ENCODE measurements at regions not wholly inside any gene's neighbourhood (a gene's known extent, or its start where the extent isn't known, plus 50 kb on each side); places are given as distances from the start of the nearest gene placed in this dataset.

DNA sequence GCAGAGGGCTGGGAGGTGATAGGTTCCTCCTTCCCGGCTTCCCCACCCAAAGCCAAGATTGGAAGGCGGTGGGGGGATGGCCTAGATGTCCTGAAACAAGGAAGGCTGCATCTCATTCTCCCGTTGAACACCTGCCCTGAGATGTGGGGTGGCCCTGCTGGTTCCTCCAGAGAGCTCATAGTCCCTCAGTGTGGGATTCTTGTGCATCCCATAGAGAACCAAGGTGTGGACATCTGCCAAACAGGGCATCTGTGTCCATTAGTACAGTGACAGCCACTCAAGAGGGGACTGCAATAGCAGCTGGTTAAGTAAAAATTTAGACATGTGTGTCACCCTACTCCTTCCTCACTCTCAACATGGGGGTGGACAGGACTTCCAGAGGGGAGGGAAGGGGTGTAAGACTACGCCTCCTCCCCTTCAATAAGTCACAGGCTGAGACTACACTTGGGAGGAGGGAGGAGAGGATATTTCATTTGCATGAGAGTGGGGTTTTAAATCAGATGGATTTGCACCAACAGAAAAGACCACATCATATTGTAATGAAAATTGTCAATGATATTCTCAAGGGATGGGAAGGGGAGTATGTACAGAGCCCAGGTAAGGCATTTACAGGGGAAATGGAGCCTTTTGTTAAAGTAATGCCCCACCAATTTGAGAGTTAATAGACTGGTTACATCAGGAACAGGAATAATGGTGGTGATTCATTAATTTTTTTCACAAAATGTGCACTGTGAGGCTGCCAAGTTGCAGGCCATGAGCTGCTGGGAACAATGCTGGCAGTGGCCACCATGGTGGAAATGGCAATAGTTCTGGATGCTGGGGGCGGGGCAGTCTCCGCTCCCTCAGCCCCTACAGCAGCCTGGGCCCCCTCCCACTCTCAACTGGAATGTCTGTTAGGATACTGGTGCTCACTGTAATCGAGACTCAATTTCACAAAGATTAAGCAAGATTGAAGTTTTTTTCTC, 80.6 kb downstream of the TEX51 start:
- no peak overlapping the region for H3K4me3 ChIP-seq (replicated peaks; ENCODE audit: insufficient read depth, low read length)
- no peak for DNase-seq (ENCODE audit: low read depth in 1 of 2, low spot score in 1 of 2)
- no peak overlapping the region for H3K27ac ChIP-seq (replicated peaks)
- H3K27me3 ChIP-seq (ENCODE audit: insufficient read depth, poor library complexity, severe bottlenecking), result no peaks in the 10 kb centered on the region
- TF ChIP-seq, protein P1, sequence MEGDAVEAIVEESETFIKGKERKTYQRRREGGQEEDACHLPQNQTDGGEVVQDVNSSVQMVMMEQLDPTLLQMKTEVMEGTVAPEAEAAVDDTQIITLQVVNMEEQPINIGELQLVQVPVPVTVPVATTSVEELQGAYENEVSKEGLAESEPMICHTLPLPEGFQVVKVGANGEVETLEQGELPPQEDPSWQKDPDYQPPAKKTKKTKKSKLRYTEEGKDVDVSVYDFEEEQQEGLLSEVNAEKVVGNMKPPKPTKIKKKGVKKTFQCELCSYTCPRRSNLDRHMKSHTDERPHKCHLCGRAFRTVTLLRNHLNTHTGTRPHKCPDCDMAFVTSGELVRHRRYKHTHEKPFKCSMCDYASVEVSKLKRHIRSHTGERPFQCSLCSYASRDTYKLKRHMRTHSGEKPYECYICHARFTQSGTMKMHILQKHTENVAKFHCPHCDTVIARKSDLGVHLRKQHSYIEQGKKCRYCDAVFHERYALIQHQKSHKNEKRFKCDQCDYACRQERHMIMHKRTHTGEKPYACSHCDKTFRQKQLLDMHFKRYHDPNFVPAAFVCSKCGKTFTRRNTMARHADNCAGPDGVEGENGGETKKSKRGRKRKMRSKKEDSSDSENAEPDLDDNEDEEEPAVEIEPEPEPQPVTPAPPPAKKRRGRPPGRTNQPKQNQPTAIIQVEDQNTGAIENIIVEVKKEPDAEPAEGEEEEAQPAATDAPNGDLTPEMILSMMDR (IDR thresholded peaks at IDR 0.05; ENCODE audit: insufficient read depth, low read length), result no peak
- no peak for TF ChIP-seq GABPA (IDR thresholded peaks at IDR 0.05; ENCODE audit: low read depth)

DNA sequence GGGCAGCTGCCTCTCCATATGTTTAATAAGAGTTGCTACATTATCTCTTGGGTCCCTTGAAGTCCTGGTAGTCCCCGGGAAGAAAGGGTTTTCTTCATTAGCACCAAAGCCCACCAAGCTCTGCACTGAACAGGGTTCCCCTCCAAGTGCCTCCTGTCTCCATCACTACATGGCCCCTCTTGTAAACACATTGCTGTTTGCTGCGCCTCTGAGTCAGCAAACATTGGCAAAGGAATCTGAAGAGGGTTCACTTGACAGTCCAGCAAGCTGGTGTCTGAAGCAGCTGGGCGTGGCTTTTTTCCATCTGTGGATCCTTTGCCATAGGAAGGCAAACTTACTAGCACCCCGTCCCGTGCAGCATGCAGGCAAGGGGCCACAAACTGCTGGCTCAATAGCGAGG, 82.8 kb downstream of the TEX51 start:
- DNase-seq (ENCODE audit: low read depth in 1 of 2, low spot score in 1 of 2), result no peak
- no peak overlapping the region for H3K4me3 ChIP-seq (replicated peaks; ENCODE audit: insufficient read depth, low read length)
- no peaks in the 10 kb centered on the region for H3K27me3 ChIP-seq (ENCODE audit: insufficient read depth, poor library complexity, severe bottlenecking)
- TF ChIP-seq, protein P2, sequence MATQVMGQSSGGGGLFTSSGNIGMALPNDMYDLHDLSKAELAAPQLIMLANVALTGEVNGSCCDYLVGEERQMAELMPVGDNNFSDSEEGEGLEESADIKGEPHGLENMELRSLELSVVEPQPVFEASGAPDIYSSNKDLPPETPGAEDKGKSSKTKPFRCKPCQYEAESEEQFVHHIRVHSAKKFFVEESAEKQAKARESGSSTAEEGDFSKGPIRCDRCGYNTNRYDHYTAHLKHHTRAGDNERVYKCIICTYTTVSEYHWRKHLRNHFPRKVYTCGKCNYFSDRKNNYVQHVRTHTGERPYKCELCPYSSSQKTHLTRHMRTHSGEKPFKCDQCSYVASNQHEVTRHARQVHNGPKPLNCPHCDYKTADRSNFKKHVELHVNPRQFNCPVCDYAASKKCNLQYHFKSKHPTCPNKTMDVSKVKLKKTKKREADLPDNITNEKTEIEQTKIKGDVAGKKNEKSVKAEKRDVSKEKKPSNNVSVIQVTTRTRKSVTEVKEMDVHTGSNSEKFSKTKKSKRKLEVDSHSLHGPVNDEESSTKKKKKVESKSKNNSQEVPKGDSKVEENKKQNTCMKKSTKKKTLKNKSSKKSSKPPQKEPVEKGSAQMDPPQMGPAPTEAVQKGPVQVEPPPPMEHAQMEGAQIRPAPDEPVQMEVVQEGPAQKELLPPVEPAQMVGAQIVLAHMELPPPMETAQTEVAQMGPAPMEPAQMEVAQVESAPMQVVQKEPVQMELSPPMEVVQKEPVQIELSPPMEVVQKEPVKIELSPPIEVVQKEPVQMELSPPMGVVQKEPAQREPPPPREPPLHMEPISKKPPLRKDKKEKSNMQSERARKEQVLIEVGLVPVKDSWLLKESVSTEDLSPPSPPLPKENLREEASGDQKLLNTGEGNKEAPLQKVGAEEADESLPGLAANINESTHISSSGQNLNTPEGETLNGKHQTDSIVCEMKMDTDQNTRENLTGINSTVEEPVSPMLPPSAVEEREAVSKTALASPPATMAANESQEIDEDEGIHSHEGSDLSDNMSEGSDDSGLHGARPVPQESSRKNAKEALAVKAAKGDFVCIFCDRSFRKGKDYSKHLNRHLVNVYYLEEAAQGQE (IDR thresholded peaks at IDR 0.05; ENCODE audit: insufficient replicate concordance, low read depth), result no peak
- TF ChIP-seq GABPA (IDR thresholded peaks at IDR 0.05; ENCODE audit: low read depth) (no peak), POLR2AphosphoS5 (IDR thresholded peaks at IDR 0.05; ENCODE audit: low read depth) (no peak), SPI1 (IDR thresholded peaks at IDR 0.05; ENCODE audit: borderline replicate concordance, low read depth) (no peak)
- TF ChIP-seq, protein P1 (IDR thresholded peaks at IDR 0.05; ENCODE audit: insufficient read depth, low read length), result no peak
- H3K27ac ChIP-seq (replicated peaks), result no peak overlapping the region

- DNase-seq (ENCODE audit: low read depth in 1 of 2, low spot score in 1 of 2), result no peak
- Histone ChIP-seq H3K27ac (replicated peaks) (no peak overlapping the region), H3K27me3 (ENCODE audit: insufficient read depth, poor library complexity, severe bottlenecking) (no peaks in the 10 kb centered on the region), H3K4me3 (replicated peaks; ENCODE audit: insufficient read depth, low read length) (no peak overlapping the region)
- TF ChIP-seq, protein P2 (IDR thresholded peaks at IDR 0.05; ENCODE audit: insufficient replicate concordance, low read depth), result no peak
- no peak for TF ChIP-seq SPI1 (IDR thresholded peaks at IDR 0.05; ENCODE audit: borderline replicate concordance, low read depth)
- no peak for TF ChIP-seq GABPA (IDR thresholded peaks at IDR 0.05; ENCODE audit: low read depth)
- TF ChIP-seq POLR2AphosphoS5 (IDR thresholded peaks at IDR 0.05; ENCODE audit: low read depth), result no peak
- TF ChIP-seq, protein P1 (IDR thresholded peaks at IDR 0.05; ENCODE audit: insufficient read depth, low read length), result no peak
Measured at GRCh38 chr2:126982935-126983334, 84.2 kb downstream of the TEX51 start.

All from HL-60 (cell line).